GM11168 (cell line): ENCODE measurements at regions not wholly inside any gene's neighbourhood (a gene's known extent, or its start where the extent isn't known, plus 50 kb on each side); places are given as distances from the start of the nearest gene placed in this dataset.

Source experiments
- in situ Hi-C: fragments of 300-500 bp; cut with MboI; formaldehyde crosslinking; loops from one replicate; pipeline ENCODE4 v1.12.0; 2022; ENCODE audit warnings: low sequenced_read_pairs; ENCODE audit not compliant: unreplicated experiment

GRCh38 chr16:73350707-73351452 is 303.0 kb upstream of the ZFHX3 start:
- in situ Hi-C loops, result no loop called here

GRCh38 chr16:73347500-73348375 is 299.8 kb upstream of the ZFHX3 start:
- in situ Hi-C loops, result no loop called here

GRCh38 chr16:73339821-73340220 is 291.9 kb upstream of the ZFHX3 start:
- in situ Hi-C loops, result no loop called here

GRCh38 chr16:73337373-73338296 is 289.7 kb upstream of the ZFHX3 start:
- in situ Hi-C loops, result no loop called here

- in situ Hi-C loops, result no loop called here
Observed at GRCh38 chr16:73329358-73330286, 281.7 kb upstream of the ZFHX3 start.

- in situ Hi-C loops, result no loop called here
Observed at GRCh38 chr16:73326770-73327470, 279.0 kb upstream of the ZFHX3 start.

GRCh38 chr16:73326221-73326620 is 278.3 kb upstream of the ZFHX3 start:
- in situ Hi-C loops, result no loop called here

- in situ Hi-C loops, result no loop called here
Observed at GRCh38 chr16:73323880-73324279, 276.0 kb upstream of the ZFHX3 start.

- in situ Hi-C loops, result no loop called here
Observed at GRCh38 chr16:73322856-73323255, 274.9 kb upstream of the ZFHX3 start.

- in situ Hi-C loops, result no loop called here
Observed at GRCh38 chr16:73321853-73322252, 273.9 kb upstream of the ZFHX3 start.

- in situ Hi-C loops, result no loop called here
Observed at GRCh38 chr16:73319737-73320136, 271.8 kb upstream of the ZFHX3 start.

- in situ Hi-C loops, result no loop called here
Observed at GRCh38 chr16:73319261-73319660, 271.3 kb upstream of the ZFHX3 start.

GRCh38 chr16:73317321-73317857 is 269.5 kb upstream of the ZFHX3 start:
- in situ Hi-C loops, result no loop called here

GRCh38 chr16:73315645-73316044 is 267.7 kb upstream of the ZFHX3 start:
- in situ Hi-C loops, result no loop called here

GRCh38 chr16:73313950-73314349 is 266.0 kb upstream of the ZFHX3 start:
- in situ Hi-C loops, result no loop called here

- in situ Hi-C loops, result no loop called here
Observed at GRCh38 chr16:73311857-73312723, 264.2 kb upstream of the ZFHX3 start.

GRCh38 chr16:73308771-73309170 is 260.8 kb upstream of the ZFHX3 start:
- in situ Hi-C loops, result no loop called here
